ENCODE measurements at regions not wholly inside any gene's neighbourhood (a gene's known extent, or its start where the extent isn't known, plus 50 kb on each side); places are given as distances from the start of the nearest gene placed in this dataset.

GRCh38 chr13:97057176-97057575 lies 62.9 kb upstream of the OXGR1 start:
- no peak for DNase-seq (ENCODE audit: low read depth in 4 of 4, low spot score in 3 of 4)

DNA sequence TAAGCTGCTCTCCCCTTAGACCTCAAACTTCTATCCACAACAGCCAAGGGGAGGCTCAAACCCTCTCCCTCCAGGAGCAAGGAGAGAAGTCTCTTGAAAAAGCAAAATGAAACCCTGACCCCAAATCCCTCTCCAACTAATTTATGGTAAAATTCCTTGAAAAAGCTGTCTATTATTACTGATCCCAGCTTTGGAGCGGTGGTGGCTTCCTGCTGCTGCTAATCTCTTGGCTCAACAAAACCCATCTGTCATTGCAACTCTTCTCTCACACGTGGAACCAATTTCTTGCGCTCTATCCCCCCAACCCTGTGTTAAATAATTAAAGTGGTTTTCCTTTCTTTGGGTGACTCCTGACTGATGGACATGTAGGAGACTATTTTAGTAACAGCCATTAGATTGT lies 64.1 kb upstream of the OXGR1 start:
- no peak for DNase-seq (ENCODE audit: low read depth in 4 of 4, low spot score in 3 of 4)

DNA sequence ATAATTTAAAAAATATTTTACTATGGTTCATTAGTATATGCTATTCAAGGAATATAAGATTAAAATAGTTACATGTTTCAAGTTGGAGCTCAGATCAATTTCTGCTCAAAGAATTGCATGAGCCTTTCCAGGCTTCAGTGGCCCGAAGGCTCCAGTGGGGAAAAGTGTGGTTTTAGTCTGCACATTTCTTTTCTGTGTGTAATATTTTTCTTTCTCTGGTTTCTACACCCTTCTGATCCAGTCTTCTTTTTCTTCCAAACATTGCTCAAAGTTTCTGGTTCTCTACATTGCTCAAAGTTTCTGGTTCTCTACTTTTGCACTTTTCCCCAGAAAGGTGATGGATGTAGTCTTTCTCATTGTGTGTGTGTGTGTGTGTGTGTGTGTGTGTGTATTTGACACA lies 64.7 kb upstream of the OXGR1 start:
- no peak for DNase-seq (ENCODE audit: low read depth in 4 of 4, low spot score in 3 of 4)

DNA sequence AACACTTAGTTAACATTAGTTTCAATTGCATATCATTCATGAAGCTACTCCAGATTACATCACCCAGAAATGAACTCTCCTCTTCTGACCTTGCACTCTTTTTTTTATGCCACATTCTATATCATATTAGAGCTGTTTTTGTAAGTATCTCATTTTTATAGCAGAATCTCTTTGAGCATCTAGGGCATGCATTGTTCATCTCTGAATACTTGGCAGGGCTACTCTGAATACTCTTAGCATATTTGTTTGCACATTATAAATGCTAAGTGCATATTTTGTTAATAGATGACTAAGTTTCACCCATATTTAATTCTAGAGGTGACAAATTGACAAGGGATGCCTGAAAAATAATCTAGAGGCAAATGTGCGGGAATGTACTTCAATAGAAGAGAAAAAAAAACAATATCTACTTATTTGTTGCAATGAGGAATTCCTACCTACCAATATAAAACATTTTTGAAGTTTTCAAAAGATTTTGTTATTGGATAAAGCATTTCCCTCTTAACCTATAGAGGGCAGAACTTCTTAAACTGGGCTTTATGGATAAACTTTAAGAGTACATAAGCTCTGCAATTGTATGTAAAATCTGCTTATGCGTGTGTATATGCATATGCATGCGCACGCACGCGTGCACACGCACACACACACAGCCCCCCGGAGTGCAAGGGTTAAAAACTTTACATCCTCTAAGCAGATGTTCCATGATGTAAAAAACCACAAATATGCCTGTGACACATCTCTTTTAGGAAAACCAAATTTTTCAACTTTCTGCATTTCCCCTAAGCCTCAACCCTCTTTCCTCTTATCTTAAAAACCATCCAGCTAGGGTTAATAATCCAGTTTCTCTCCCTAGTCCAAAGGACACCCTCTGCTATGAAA lies 73.0 kb upstream of the OXGR1 start:
- no peak for DNase-seq (ENCODE audit: low read depth in 4 of 4, low spot score in 3 of 4)

DNA sequence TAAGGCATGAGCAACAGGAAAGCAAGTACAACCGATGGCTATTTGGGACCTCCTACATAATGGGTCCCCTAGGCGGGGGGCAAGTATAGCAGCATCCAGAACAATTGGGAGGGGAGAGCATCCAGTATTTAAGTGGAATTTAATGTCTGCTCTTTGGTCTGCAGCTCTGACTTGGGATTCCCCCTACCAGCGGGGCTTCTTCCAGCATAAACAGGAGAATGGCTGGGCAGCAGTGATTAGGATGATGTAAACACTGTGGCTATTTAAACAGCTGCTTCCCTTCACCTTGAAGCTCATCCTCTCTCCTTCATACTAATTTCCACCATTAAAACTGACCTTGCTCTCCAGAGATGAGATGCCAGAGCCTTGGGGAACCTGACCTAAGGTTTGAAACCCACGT lies 73.9 kb upstream of the OXGR1 start:
- DNase-seq (ENCODE audit: low read depth in 4 of 4, low spot score in 3 of 4), result no peak

DNA sequence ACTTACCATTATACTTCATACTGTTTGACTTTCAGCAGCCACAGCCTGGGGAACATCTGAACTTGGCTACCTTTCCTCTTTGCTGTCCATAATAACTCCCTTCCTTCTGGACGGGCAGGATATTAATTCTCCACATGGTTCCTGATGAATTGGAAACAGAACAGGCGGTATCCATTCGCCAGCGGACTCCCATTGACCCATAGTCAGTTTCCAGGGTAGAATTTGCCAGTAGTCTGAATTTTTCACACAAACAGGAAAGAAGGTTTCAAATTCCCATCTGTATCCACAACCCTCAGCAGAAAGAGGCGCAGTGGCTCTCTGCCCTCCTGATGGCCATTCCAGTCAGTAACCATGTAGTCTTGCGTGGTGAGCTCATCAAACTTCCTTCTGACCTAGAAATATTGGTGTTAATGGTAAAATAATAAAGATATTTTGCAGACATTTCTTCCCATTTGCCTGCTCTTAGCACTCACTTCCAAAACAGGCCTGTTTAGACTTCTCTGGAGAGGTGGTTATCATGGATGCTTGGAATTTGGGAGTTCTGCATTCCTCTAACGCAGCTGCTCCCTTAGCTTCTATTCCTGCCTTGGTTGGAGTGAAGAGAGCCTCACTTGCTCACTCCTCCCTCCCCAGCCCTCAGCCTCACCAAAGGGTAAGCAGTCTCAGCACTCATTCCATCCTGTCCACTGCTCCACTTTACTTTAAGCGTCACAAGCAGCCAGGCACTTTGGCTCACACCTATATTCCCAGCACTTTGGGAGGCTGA lies 75.0 kb upstream of the OXGR1 start:
- no peak for DNase-seq (ENCODE audit: low read depth in 4 of 4, low spot score in 3 of 4)

GRCh38 chr13:97072297-97072696 lies 78.0 kb upstream of the OXGR1 start:
- DNase-seq (ENCODE audit: low read depth in 4 of 4, low spot score in 3 of 4), result no peak

DNA sequence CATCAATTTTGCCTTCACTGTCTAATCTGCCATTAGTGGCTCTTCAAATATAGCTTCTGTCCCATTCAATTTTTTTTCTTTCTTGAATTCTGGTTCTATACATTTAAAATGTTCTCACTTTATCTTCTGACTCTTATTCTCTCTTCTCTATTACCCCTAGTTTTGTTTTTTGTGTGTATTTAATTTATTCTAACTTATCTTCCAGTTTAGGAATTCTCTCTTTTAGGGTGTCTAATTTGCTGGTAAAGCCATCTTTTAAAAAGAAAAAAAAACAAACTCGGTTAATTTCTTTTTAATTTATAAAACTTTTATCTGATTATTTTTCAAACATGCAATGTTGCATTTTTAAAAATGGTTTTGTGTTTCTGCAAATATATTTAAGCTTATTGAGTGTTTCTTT lies 80.3 kb upstream of the OXGR1 start:
- no peak for DNase-seq (ENCODE audit: low read depth in 4 of 4, low spot score in 3 of 4)

DNA sequence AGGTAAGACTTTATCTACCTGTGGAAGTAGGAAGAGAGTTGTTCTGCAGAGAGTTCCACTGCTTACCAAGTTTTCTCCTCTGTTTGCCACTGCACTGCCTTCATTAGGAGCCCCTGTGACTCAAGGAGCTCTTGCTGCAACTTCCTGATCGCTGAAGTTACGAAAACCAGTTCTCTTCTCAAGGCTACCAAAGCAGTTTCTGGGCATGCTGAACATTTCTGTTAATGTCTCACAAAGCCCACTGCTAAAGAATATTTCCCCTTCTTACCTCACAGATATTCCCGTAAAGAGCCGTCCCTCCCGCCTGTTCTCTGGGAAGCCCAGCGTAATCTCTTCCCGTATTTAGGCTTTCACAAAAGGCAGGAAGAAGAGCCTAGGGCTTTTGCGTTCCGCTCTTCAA lies 82.6 kb upstream of the OXGR1 start:
- no peak for DNase-seq (ENCODE audit: low read depth in 4 of 4, low spot score in 3 of 4)

- no peak for DNase-seq (ENCODE audit: low read depth in 4 of 4, low spot score in 3 of 4)
Measured at GRCh38 chr13:97077341-97077740, 83.1 kb upstream of the OXGR1 start.

GRCh38 chr13:97079726-97080125 lies 85.5 kb upstream of the OXGR1 start:
- DNase-seq (ENCODE audit: low read depth in 4 of 4, low spot score in 3 of 4), result no peak

DNA sequence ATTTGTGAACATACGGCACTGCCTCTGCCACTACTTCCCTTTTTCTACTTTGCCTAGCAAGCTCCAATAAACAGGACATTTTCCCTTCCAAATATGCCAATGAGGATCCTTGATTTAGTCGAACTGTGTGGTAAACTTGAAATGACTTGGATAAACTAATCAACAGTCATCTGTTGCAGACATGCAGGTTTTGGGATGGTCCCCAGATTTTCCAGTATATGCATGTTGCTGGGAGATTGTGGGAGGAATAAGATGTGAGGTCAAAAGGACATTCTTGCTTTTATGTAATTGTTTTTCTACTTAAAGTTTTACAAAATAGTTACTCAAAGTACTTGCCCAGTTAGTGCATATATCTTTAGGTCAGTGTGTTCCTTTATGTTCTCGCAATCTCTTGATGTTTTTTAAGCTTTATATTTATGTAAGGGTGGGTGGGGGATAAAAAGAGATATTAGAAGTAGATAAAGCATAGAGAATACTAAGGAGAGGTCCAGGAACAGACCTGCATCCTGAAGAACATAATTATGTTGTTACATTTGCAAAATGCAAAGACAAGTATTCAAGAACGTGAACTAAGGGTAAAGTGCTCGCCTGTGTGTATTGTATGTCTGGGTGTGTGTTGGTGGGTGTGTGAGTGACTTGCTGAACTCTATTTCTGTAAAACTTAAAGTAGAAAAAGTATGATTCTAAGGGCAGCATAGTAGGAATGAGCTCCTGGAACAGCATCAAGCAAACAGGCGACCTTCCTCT lies 88.4 kb upstream of the OXGR1 start:
- no peak for DNase-seq (ENCODE audit: low read depth in 4 of 4, low spot score in 3 of 4)

GRCh38 chr13:97091196-97091595 lies 96.9 kb upstream of the OXGR1 start:
- DNase-seq (ENCODE audit: low read depth in 4 of 4, low spot score in 3 of 4), result no peak

DNA sequence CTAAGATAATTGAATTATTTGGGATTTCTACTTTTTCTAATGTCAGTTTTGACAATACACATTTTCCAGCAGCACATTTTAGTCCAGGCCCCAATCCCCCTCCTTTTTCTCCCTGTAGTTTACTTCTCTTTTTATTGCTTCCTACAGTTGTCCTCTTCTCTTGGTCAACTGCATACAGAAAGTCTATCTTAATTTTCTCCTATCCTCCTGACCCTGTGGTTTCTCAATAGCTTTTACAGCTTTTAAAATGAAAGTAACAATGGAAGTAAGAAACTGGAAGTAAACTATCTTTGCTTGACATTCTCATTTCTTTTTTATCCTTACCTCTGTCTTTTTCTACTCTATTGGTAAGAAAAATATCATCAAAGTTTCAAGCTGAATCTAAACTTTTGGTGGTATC lies 106.5 kb upstream of the OXGR1 start:
- no peak for DNase-seq (ENCODE audit: low read depth in 4 of 4, low spot score in 3 of 4)

- DNase-seq (ENCODE audit: low read depth in 4 of 4, low spot score in 3 of 4), result no peak
Measured at GRCh38 chr13:97101912-97102708, 107.8 kb upstream of the OXGR1 start.

- no peak for DNase-seq (ENCODE audit: low read depth in 4 of 4, low spot score in 3 of 4)
Measured at GRCh38 chr13:97106323-97106722, 112.0 kb upstream of the OXGR1 start.

DNA sequence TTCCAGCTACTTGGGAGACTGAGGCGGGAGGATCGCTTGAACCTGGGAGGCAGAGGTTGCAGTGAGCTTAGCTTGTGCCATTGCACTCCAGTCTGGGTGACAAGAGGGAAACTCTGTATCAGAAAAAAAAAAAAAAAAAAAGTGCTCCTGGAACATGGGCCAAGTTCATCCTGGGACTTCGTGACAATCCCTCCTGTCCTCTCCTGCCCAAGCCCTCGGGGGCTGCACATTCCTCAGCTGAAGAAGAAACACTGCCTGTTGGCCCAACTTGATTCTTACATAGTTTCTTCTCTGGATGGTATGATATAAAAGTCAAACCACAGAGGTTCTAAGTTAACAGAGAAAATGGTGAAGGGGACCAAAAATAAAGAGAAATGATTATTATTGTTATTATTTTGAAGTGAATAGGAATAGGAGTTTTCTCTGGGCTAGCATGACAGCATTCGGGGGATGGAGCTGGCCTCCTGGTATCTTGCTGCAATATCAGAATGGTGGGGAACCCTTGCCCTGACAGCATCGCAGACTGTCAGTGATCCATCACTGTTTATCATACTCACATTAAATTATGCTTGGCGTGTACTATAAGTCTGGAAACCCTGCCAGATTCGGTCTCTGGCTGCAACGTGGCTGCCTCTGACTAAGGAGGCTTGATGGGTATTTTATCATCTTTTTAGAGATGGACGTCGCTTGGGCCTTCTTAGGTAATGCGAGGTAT lies 113.7 kb upstream of the OXGR1 start:
- no peak for DNase-seq (ENCODE audit: low read depth in 4 of 4, low spot score in 3 of 4)

GRCh38 chr13:97108530-97108900 lies 113.6 kb upstream of the MBNL2 start:
- no peak for DNase-seq (ENCODE audit: low read depth in 4 of 4, low spot score in 3 of 4)

GRCh38 chr13:97109256-97109655 lies 112.9 kb upstream of the MBNL2 start:
- no peak for DNase-seq (ENCODE audit: low read depth in 4 of 4, low spot score in 3 of 4)

Data from left renal pelvis (tissue), 4 donors.